Lower leg skin (tissue), 3 donors: ENCODE measurements at regions not wholly inside any gene's neighbourhood (a gene's known extent, or its start where the extent isn't known, plus 50 kb on each side); places are given as distances from the start of the nearest gene placed in this dataset.
"Not testable (repeated sequence)": the region's sequence is repeated elsewhere in the genome, so short reads cannot be mapped to it uniquely, and the experiment has no call there.

ENCODE experiments used
- POLR2A ChIP-seq, 2 donors: fragments of 450-650 bp; IDR thresholded peaks; one replicate each; pipeline ENCODE4 v1.6.1; 2016 to 2017; ENCODE audit warnings: antibody characterized with exemption in 2 of 2, mild to moderate bottlenecking in 1 of 2, moderate library complexity in 1 of 2
- TF ChIP-seq, protein P1 (sequence below), 3 donors: fragments of 450-650 bp; IDR thresholded peaks; one replicate each; pipeline ENCODE4 v1.5.1; 2016; ENCODE audit warnings: antibody characterized with exemption in 3 of 3, mild to moderate bottlenecking in 3 of 3, moderate library complexity in 2 of 3

DNA sequence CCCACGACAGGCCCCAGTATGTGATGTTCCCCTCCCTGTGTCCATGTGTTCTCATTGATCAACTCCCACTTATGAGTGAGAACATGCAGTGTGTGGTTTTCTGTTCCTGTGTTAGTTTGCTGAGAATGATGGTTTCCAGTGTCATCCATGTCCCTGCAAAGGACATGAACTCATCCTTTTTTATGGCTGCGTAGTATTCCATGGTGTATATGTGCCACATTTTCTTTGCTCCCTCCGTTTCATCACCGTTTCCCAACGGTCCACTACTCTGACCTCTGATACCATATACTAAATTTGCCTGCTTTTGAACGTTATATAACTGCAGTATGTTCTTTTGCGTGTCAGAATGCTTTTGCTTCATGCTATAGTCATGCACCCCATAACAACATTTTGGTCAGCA is 94.0 kb upstream of the SCAF8 start:
- TF ChIP-seq POLR2A (IDR thresholded peaks at IDR 0.05) = not testable (repeated sequence)
- TF ChIP-seq, protein P1, sequence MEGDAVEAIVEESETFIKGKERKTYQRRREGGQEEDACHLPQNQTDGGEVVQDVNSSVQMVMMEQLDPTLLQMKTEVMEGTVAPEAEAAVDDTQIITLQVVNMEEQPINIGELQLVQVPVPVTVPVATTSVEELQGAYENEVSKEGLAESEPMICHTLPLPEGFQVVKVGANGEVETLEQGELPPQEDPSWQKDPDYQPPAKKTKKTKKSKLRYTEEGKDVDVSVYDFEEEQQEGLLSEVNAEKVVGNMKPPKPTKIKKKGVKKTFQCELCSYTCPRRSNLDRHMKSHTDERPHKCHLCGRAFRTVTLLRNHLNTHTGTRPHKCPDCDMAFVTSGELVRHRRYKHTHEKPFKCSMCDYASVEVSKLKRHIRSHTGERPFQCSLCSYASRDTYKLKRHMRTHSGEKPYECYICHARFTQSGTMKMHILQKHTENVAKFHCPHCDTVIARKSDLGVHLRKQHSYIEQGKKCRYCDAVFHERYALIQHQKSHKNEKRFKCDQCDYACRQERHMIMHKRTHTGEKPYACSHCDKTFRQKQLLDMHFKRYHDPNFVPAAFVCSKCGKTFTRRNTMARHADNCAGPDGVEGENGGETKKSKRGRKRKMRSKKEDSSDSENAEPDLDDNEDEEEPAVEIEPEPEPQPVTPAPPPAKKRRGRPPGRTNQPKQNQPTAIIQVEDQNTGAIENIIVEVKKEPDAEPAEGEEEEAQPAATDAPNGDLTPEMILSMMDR (IDR thresholded peaks at IDR 0.05) = not testable (repeated sequence)
